GM12872 (cell line): ENCODE measurements at regions not wholly inside any gene's neighbourhood (a gene's known extent, or its start where the extent isn't known, plus 50 kb on each side); places are given as distances from the start of the nearest gene placed in this dataset.

Experiments used
- CTCF ChIP-seq: IDR thresholded peaks from 3 replicates; pipeline ENCODE4 v1.5.1; 2011; ENCODE audit warnings: low read depth, mild to moderate bottlenecking, low read length, moderate library complexity; ENCODE audit not compliant: insufficient read depth

DNA sequence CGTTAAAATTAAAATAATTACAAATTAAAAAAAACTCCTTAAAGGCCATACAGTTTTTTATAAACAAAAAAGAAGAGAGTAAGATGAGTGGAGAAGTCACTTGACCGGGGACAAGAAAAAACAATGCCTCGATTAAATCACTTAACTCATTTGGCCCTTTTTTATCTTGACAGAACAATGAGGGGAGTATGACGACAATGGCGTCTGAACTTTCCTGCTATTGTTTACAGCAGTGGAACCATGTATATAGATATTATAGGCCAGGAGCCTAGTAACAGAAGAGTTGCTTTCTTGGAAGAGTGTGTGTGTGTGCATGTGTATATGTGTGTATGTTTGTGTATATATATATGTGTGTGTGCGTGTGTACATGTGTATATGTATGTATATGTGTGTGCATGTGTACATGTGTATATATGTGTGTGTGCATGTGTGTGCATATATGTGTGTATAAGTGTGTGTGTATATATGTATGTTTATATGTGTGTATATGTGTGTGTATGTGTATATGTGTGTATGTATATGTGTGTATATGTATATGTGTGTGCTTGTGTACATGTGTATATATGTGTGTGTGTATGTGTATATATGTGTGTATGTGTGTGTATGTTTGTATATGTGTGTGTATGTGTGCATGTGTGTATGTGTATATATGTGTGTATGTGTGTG, 153.4 kb upstream of the FAT1 start:
- no peak for TF ChIP-seq CTCF

DNA sequence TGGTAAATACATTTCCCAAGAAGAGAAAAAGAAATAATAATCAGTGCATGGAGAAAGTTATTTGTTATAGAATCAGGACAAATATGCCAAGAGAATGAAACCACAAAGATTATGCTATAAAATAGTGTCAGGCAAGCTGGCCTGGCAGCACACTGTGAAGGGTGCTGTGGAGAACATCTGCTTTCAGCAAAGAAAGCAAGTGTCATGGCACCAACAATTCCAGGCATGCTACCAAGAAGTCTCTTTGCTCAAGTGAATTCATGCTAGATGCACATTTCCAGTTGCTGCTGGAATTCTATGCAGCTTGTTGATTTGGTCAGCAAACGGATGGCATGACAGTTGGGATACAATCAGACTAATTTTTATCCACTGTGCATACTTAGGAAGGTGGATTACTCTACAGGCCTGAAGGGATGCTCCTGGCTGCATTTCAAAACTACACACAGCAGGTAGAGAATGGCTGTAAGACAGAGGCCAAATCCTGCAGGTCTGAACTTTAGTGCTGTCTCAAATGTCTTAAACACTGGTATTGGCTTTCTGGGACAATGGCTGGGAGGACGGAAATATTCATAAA, 154.6 kb upstream of the FAT1 start:
- TF ChIP-seq CTCF = no peak

DNA sequence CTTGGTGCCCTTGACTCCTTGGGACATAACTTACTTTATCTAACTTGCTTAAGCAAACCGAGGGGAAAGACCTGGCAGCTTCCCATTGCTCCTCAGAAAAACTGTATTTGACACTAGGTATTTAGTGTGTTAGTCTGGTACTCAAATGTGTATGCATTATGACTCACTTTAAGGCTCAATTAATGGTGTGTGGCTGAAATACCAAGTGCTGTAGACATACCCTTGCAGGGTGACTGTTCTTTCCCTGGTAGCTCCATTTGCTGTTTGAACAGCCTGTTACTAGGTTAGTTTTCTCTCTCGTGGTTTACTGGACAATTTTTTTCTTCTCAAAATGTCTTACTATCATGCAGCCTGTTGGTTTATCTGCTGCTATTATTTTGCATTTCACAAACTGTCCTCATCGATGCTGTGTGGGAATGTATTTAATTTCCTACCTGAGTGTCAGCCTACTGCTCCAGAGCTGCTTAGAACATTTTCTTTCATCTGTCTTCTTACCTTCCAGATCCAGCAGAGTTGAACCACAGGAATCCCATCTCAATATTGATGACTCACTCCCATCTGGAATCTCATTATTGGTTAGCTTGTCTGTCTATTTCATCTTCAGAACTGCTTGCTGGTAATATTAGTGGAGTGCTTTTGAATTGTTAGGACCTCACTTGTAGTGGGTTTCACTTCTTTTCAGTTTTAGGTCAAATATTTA, 158.0 kb upstream of the FAT1 start:
- TF ChIP-seq CTCF = no peak

GRCh38 chr4:186882293-186882692, 158.6 kb upstream of the FAT1 start:
- no peak for TF ChIP-seq CTCF

GRCh38 chr4:186885289-186885688, 161.6 kb upstream of the FAT1 start:
- TF ChIP-seq CTCF = no peak

- TF ChIP-seq CTCF = no peak
Measured at GRCh38 chr4:186886759-186887158, 163.1 kb upstream of the FAT1 start.

DNA sequence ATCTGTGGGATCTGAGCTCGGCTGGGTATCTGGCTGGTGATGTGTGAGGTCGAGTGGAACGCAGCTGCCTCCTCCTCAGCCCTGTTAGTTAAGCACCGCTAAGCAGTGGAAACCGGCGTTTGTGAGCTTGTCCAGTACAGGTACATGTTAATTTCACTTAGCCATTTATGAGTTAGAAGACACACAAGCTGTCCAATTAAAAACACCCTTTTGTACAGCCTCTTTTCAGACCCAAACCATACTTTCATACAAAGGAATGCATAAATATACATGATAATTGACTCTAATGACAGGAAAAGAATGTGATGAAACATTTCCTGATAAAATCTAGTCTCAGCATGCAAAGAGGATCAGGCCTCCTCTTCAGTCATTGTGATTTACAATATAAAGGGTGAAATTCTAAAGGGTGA, 163.6 kb upstream of the FAT1 start:
- TF ChIP-seq CTCF = no peak
